Endothelial cell (in vitro differentiated cells): ENCODE measurements at regions not wholly inside any gene's neighbourhood (a gene's known extent, or its start where the extent isn't known, plus 50 kb on each side); places are given as distances from the start of the nearest gene placed in this dataset.
A peak's percentile ranks its signal among the peaks of the same experiment; 100 is the strongest.

Experiments
- DNase-seq: peaks from one replicate; pipeline ENCODE4 v3.0.0; 2021; ENCODE audit warnings: low spot score
- H3K27ac Mint-ChIP-seq: one replicate; pipeline ENCODE4 v1.8.0; 2021; ENCODE audit warnings: mixed read lengths, inconsistent platforms; ENCODE audit not compliant: unreplicated experiment
- H3K27me3 Mint-ChIP-seq: one replicate; pipeline ENCODE4 v1.8.0; 2021; ENCODE audit warnings: mild to moderate bottlenecking, moderate library complexity, mixed read lengths, inconsistent platforms; ENCODE audit not compliant: unreplicated experiment
- H3K36me3 Mint-ChIP-seq: one replicate; pipeline ENCODE4 v1.8.0; 2021; ENCODE audit warnings: mild to moderate bottlenecking, low read depth, mixed read lengths, inconsistent platforms; ENCODE audit not compliant: unreplicated experiment
- H3K4me1 Mint-ChIP-seq: one replicate; pipeline ENCODE4 v1.8.0; 2021; ENCODE audit warnings: mild to moderate bottlenecking, mixed read lengths, inconsistent platforms; ENCODE audit not compliant: unreplicated experiment
- H3K4me3 Mint-ChIP-seq: one replicate; pipeline ENCODE4 v1.8.0; 2021; ENCODE audit warnings: mild to moderate bottlenecking, mixed read lengths, inconsistent platforms; ENCODE audit not compliant: unreplicated experiment
- H3K9me3 Mint-ChIP-seq: one replicate; pipeline ENCODE4 v1.8.0; 2021; ENCODE audit warnings: mixed read lengths, inconsistent platforms; ENCODE audit not compliant: unreplicated experiment
- TF ChIP-seq, protein P1 (sequence below): fragments of 200-600 bp; sonication (generic); IDR thresholded peaks from one replicate; pipeline ENCODE4 v1.5.0; 2021; ENCODE audit warnings: antibody characterized with exemption; ENCODE audit not compliant: unreplicated experiment

GRCh38 chr6:24991810-24992467 lies 56.2 kb upstream of the RIPOR2 start:
- Mint-ChIP-seq H3K27me3 (peaks cover 1% of the 10 kb centered on the region), H3K9me3 (no peaks in the 10 kb centered on the region), H3K4me3 (no peak overlapping the region), H3K27ac (no peak overlapping the region), H3K36me3 (peaks cover 8% of the 10 kb centered on the region), H3K4me1 (peaks cover 12% of the 10 kb centered on the region)
- DNase-seq: peak; percentile 49
- TF ChIP-seq, protein P1, sequence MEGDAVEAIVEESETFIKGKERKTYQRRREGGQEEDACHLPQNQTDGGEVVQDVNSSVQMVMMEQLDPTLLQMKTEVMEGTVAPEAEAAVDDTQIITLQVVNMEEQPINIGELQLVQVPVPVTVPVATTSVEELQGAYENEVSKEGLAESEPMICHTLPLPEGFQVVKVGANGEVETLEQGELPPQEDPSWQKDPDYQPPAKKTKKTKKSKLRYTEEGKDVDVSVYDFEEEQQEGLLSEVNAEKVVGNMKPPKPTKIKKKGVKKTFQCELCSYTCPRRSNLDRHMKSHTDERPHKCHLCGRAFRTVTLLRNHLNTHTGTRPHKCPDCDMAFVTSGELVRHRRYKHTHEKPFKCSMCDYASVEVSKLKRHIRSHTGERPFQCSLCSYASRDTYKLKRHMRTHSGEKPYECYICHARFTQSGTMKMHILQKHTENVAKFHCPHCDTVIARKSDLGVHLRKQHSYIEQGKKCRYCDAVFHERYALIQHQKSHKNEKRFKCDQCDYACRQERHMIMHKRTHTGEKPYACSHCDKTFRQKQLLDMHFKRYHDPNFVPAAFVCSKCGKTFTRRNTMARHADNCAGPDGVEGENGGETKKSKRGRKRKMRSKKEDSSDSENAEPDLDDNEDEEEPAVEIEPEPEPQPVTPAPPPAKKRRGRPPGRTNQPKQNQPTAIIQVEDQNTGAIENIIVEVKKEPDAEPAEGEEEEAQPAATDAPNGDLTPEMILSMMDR: peak; percentile 73

DNA sequence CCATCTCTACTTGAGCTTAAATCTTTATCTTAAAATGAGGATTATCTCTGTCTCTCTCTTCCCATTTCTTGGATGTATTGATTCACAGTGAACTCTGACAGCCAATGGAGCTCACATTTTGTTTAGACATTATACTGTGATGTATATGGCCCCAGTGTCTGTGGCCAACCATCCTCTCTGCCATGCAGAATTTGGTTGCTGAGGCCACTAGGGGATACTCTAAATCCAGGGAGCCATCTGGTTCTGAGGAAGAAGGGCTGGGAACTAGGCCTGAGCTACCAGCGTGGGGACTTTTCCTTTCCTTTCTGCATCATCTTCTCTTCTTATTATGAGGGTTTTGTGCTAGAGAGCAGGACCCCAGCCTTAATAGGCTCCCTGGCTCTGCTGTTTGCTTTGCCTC lies 59.1 kb upstream of the RIPOR2 start:
- Mint-ChIP-seq H3K27ac (no peak overlapping the region), H3K4me1 (peaks cover 12% of the 10 kb centered on the region), H3K36me3 (no peaks in the 10 kb centered on the region), H3K4me3 (no peak overlapping the region), H3K27me3 (peaks cover 5% of the 10 kb centered on the region), H3K9me3 (no peaks in the 10 kb centered on the region)
- TF ChIP-seq, protein P1: no peak
- no peak for DNase-seq

GRCh38 chr6:24995270-24995669 lies 59.5 kb upstream of the RIPOR2 start:
- peaks cover 3% of the 10 kb centered on the region for H3K36me3 Mint-ChIP-seq
- H3K27ac Mint-ChIP-seq: no peak overlapping the region
- DNase-seq: no peak
- TF ChIP-seq, protein P1: no peak
- H3K4me3 Mint-ChIP-seq: no peak overlapping the region
- H3K4me1 Mint-ChIP-seq: peaks cover 12% of the 10 kb centered on the region
- H3K27me3 Mint-ChIP-seq: peaks cover 5% of the 10 kb centered on the region
- H3K9me3 Mint-ChIP-seq: no peaks in the 10 kb centered on the region

DNA sequence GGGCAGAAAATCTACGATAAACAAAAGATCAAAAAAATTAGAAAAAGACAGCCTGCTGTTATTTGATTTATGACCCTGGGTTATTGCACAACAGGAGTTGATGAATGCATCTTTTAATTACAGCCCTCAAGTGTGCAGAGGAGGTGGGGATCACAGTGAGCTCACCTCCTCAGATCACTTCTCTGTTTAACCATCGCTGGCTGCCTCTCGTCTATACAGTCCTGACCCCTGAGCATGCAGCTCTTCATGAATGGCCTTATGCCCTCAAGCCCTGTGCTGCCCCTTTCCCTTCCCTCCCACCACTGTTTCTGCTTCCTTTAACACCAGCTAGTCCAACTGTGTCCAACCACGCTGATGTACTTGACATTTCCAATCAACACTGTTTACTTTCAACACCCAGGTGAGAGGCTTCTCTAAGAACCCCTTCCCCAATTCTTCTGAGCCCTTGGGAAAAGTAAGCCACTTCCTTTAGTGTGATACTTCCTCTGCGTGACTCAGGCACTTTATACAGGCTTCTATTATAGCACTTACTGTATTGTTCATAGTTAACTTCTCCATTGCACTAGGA lies 60.6 kb upstream of the RIPOR2 start:
- no peak for DNase-seq
- peaks cover 3% of the 10 kb centered on the region for H3K27me3 Mint-ChIP-seq
- H3K27ac Mint-ChIP-seq: no peak overlapping the region
- H3K9me3 Mint-ChIP-seq: no peaks in the 10 kb centered on the region
- H3K36me3 Mint-ChIP-seq: peaks cover 4% of the 10 kb centered on the region
- no peak overlapping the region for H3K4me3 Mint-ChIP-seq
- peaks cover 12% of the 10 kb centered on the region for H3K4me1 Mint-ChIP-seq
- TF ChIP-seq, protein P1: no peak

GRCh38 chr6:24997231-24997630 lies 61.5 kb upstream of the RIPOR2 start:
- no peaks in the 10 kb centered on the region for H3K9me3 Mint-ChIP-seq
- DNase-seq: no peak
- H3K4me3 Mint-ChIP-seq: no peak overlapping the region
- TF ChIP-seq, protein P1: no peak
- peaks cover 10% of the 10 kb centered on the region for H3K4me1 Mint-ChIP-seq
- H3K27me3 Mint-ChIP-seq: peaks cover 3% of the 10 kb centered on the region
- peaks cover 4% of the 10 kb centered on the region for H3K36me3 Mint-ChIP-seq
- no peak overlapping the region for H3K27ac Mint-ChIP-seq
